ENCODE measurements at regions not wholly inside any gene's neighbourhood (a gene's known extent, or its start where the extent isn't known, plus 50 kb on each side); places are given as distances from the start of the nearest gene placed in this dataset.

DNA sequence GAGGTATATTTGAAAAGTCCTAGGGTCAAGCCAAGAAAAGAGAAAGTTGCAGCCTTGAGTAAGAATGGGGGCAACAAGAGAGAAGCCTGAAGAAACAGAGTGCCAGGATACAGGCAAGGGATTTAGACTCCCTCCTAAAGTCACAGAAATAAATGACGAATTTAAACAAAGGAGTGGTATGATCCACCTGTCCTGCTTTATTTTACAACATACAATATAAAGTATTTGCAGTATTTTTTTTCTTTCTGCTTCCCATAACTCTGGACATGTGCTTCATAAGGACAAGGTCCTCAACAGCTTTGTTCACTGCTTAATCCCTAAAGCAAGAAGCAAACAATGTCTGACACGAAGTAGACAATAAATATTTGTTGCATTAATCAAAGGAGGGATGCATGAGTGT lies 57.4 kb downstream of the IFNG start:
- TF ChIP-seq, protein P1, sequence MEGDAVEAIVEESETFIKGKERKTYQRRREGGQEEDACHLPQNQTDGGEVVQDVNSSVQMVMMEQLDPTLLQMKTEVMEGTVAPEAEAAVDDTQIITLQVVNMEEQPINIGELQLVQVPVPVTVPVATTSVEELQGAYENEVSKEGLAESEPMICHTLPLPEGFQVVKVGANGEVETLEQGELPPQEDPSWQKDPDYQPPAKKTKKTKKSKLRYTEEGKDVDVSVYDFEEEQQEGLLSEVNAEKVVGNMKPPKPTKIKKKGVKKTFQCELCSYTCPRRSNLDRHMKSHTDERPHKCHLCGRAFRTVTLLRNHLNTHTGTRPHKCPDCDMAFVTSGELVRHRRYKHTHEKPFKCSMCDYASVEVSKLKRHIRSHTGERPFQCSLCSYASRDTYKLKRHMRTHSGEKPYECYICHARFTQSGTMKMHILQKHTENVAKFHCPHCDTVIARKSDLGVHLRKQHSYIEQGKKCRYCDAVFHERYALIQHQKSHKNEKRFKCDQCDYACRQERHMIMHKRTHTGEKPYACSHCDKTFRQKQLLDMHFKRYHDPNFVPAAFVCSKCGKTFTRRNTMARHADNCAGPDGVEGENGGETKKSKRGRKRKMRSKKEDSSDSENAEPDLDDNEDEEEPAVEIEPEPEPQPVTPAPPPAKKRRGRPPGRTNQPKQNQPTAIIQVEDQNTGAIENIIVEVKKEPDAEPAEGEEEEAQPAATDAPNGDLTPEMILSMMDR (CRISPR knock-in tag; IDR thresholded peaks at IDR 0.05): no peak
- no peak for TF ChIP-seq TRIM24 (CRISPR knock-in tag; IDR thresholded peaks at IDR 0.05)
- no peak for TF ChIP-seq KLF16 (CRISPR knock-in tag; IDR thresholded peaks at IDR 0.05)
- TF ChIP-seq, protein P2, sequence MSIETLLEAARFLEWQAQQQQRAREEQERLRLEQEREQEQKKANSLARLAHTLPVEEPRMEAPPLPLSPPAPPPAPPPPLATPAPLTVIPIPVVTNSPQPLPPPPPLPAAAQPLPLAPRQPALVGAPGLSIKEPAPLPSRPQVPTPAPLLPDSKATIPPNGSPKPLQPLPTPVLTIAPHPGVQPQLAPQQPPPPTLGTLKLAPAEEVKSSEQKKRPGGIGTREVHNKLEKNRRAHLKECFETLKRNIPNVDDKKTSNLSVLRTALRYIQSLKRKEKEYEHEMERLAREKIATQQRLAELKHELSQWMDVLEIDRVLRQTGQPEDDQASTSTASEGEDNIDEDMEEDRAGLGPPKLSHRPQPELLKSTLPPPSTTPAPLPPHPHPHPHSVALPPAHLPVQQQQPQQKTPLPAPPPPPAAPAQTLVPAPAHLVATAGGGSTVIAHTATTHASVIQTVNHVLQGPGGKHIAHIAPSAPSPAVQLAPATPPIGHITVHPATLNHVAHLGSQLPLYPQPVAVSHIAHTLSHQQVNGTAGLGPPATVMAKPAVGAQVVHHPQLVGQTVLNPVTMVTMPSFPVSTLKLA (IDR thresholded peaks at IDR 0.05): no peak
- no peak for TF ChIP-seq MTA1 (CRISPR knock-in tag; IDR thresholded peaks at IDR 0.05; ENCODE audit: borderline replicate concordance)
- no peak for TF ChIP-seq NPAS2 (CRISPR knock-in tag; IDR thresholded peaks at IDR 0.05; ENCODE audit: borderline replicate concordance)
- TF ChIP-seq ZEB1 (IDR thresholded peaks at IDR 0.05; ENCODE audit: insufficient replicate concordance, low read depth): no peak
- TF ChIP-seq KLF11 (CRISPR knock-in tag; IDR thresholded peaks at IDR 0.05): no peak
- no peak for TF ChIP-seq POLR2A (IDR thresholded peaks at IDR 0.05; ENCODE audit: insufficient read depth in 1 of 2, low read depth in 2 of 2, low read length in 2 of 2)
- TF ChIP-seq MBNL3 (CRISPR knock-in tag; conservative IDR thresholded peaks at IDR 0.05): no peak
- TF ChIP-seq, protein P3, sequence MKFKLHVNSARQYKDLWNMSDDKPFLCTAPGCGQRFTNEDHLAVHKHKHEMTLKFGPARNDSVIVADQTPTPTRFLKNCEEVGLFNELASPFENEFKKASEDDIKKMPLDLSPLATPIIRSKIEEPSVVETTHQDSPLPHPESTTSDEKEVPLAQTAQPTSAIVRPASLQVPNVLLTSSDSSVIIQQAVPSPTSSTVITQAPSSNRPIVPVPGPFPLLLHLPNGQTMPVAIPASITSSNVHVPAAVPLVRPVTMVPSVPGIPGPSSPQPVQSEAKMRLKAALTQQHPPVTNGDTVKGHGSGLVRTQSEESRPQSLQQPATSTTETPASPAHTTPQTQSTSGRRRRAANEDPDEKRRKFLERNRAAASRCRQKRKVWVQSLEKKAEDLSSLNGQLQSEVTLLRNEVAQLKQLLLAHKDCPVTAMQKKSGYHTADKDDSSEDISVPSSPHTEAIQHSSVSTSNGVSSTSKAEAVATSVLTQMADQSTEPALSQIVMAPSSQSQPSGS (CRISPR knock-in tag; IDR thresholded peaks at IDR 0.05): no peak
- no peak for TF ChIP-seq KDM1A (CRISPR knock-in tag; IDR thresholded peaks at IDR 0.05)
- TF ChIP-seq RBM39 (IDR thresholded peaks at IDR 0.05; ENCODE audit: low read depth, low read length, poor library complexity, severe bottlenecking): no peak
- no peak for TF ChIP-seq JUN (CRISPR knock-in tag; IDR thresholded peaks at IDR 0.05)

All from HepG2 (cell line).